ENCODE measurements at regions not wholly inside any gene's neighbourhood (a gene's known extent, or its start where the extent isn't known, plus 50 kb on each side); places are given as distances from the start of the nearest gene placed in this dataset.

DNA sequence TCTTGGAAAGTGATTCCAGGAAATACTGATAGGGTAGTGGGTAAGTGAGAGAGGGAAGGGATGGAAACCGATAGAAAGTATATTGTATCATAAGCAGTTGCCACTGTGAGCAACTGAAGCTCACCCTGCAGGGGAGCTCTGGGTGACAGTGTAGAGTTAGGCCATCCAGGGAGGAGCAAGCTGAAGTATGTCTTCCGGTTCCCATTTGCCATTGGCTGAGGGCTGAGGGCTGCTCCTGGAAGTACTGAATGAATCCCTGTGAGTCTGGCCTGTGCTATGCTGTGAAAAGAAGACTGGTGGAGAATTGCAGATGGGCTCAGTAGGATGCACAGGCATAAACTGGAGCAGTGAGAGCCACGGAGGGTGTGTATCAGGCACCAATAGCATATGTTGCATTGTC lies 348.3 kb downstream of the MFSD1 start:
- no peak for ATAC-seq
- TF ChIP-seq BACH2 (CRISPR knock-in tag; IDR thresholded peaks at IDR 0.05; ENCODE audit: borderline replicate concordance) (no peak), ZFP30 (CRISPR knock-in tag; IDR thresholded peaks at IDR 0.05) (no peak), ZFP3 (CRISPR knock-in tag; IDR thresholded peaks at IDR 0.05) (no peak), GLIS3 (CRISPR knock-in tag; IDR thresholded peaks at IDR 0.05) (no peak), ZC3H10 (CRISPR knock-in tag; IDR thresholded peaks at IDR 0.05) (no peak), ARNTL (CRISPR knock-in tag; IDR thresholded peaks at IDR 0.05; ENCODE audit: borderline replicate concordance, low read depth) (no peak), PPARA (CRISPR knock-in tag; IDR thresholded peaks at IDR 0.05; ENCODE audit: borderline replicate concordance) (no peak), CSDC2 (CRISPR knock-in tag; IDR thresholded peaks at IDR 0.05) (no peak), TOX (CRISPR knock-in tag; IDR thresholded peaks at IDR 0.05; ENCODE audit: borderline replicate concordance) (no peak), ZNF70 (CRISPR knock-in tag; IDR thresholded peaks at IDR 0.05) (no peak), OSR1 (CRISPR knock-in tag; IDR thresholded peaks at IDR 0.05) (no peak), RARB (CRISPR knock-in tag; IDR thresholded peaks at IDR 0.05) (no peak), SNAI2 (CRISPR knock-in tag; IDR thresholded peaks at IDR 0.05) (no peak), ISL1 (CRISPR knock-in tag; IDR thresholded peaks at IDR 0.05) (no peak), ESRRG (CRISPR knock-in tag; IDR thresholded peaks at IDR 0.05) (no peak)
- TF ChIP-seq, protein P1, sequence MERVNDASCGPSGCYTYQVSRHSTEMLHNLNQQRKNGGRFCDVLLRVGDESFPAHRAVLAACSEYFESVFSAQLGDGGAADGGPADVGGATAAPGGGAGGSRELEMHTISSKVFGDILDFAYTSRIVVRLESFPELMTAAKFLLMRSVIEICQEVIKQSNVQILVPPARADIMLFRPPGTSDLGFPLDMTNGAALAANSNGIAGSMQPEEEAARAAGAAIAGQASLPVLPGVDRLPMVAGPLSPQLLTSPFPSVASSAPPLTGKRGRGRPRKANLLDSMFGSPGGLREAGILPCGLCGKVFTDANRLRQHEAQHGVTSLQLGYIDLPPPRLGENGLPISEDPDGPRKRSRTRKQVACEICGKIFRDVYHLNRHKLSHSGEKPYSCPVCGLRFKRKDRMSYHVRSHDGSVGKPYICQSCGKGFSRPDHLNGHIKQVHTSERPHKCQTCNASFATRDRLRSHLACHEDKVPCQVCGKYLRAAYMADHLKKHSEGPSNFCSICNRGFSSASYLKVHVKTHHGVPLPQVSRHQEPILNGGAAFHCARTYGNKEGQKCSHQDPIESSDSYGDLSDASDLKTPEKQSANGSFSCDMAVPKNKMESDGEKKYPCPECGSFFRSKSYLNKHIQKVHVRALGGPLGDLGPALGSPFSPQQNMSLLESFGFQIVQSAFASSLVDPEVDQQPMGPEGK (CRISPR knock-in tag; IDR thresholded peaks at IDR 0.05; ENCODE audit: borderline replicate concordance): no peak
- TF ChIP-seq, protein P2, sequence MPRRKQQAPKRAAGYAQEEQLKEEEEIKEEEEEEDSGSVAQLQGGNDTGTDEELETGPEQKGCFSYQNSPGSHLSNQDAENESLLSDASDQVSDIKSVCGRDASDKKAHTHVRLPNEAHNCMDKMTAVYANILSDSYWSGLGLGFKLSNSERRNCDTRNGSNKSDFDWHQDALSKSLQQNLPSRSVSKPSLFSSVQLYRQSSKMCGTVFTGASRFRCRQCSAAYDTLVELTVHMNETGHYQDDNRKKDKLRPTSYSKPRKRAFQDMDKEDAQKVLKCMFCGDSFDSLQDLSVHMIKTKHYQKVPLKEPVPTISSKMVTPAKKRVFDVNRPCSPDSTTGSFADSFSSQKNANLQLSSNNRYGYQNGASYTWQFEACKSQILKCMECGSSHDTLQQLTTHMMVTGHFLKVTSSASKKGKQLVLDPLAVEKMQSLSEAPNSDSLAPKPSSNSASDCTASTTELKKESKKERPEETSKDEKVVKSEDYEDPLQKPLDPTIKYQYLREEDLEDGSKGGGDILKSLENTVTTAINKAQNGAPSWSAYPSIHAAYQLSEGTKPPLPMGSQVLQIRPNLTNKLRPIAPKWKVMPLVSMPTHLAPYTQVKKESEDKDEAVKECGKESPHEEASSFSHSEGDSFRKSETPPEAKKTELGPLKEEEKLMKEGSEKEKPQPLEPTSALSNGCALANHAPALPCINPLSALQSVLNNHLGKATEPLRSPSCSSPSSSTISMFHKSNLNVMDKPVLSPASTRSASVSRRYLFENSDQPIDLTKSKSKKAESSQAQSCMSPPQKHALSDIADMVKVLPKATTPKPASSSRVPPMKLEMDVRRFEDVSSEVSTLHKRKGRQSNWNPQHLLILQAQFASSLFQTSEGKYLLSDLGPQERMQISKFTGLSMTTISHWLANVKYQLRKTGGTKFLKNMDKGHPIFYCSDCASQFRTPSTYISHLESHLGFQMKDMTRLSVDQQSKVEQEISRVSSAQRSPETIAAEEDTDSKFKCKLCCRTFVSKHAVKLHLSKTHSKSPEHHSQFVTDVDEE (CRISPR knock-in tag; IDR thresholded peaks at IDR 0.05): no peak
- TF ChIP-seq, protein P3, sequence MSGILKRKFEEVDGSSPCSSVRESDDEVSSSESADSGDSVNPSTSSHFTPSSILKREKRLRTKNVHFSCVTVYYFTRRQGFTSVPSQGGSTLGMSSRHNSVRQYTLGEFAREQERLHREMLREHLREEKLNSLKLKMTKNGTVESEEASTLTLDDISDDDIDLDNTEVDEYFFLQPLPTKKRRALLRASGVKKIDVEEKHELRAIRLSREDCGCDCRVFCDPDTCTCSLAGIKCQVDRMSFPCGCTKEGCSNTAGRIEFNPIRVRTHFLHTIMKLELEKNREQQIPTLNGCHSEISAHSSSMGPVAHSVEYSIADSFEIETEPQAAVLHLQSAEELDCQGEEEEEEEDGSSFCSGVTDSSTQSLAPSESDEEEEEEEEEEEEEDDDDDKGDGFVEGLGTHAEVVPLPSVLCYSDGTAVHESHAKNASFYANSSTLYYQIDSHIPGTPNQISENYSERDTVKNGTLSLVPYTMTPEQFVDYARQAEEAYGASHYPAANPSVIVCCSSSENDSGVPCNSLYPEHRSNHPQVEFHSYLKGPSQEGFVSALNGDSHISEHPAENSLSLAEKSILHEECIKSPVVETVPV (CRISPR knock-in tag; IDR thresholded peaks at IDR 0.05): no peak
- TF ChIP-seq, protein P4, sequence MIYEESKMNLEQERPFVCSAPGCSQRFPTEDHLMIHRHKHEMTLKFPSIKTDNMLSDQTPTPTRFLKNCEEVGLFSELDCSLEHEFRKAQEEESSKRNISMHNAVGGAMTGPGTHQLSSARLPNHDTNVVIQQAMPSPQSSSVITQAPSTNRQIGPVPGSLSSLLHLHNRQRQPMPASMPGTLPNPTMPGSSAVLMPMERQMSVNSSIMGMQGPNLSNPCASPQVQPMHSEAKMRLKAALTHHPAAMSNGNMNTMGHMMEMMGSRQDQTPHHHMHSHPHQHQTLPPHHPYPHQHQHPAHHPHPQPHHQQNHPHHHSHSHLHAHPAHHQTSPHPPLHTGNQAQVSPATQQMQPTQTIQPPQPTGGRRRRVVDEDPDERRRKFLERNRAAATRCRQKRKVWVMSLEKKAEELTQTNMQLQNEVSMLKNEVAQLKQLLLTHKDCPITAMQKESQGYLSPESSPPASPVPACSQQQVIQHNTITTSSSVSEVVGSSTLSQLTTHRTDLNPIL (CRISPR knock-in tag; IDR thresholded peaks at IDR 0.05; ENCODE audit: low read depth): no peak
- TF ChIP-seq, protein P5, sequence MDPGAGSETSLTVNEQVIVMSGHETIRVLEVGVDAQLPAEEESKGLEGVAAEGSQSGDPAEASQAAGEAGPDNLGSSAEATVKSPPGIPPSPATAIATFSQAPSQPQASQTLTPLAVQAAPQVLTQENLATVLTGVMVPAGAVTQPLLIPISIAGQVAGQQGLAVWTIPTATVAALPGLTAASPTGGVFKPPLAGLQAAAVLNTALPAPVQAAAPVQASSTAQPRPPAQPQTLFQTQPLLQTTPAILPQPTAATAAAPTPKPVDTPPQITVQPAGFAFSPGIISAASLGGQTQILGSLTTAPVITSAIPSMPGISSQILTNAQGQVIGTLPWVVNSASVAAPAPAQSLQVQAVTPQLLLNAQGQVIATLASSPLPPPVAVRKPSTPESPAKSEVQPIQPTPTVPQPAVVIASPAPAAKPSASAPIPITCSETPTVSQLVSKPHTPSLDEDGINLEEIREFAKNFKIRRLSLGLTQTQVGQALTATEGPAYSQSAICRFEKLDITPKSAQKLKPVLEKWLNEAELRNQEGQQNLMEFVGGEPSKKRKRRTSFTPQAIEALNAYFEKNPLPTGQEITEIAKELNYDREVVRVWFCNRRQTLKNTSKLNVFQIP (CRISPR knock-in tag; IDR thresholded peaks at IDR 0.05; ENCODE audit: borderline replicate concordance, low read depth): no peak

DNA sequence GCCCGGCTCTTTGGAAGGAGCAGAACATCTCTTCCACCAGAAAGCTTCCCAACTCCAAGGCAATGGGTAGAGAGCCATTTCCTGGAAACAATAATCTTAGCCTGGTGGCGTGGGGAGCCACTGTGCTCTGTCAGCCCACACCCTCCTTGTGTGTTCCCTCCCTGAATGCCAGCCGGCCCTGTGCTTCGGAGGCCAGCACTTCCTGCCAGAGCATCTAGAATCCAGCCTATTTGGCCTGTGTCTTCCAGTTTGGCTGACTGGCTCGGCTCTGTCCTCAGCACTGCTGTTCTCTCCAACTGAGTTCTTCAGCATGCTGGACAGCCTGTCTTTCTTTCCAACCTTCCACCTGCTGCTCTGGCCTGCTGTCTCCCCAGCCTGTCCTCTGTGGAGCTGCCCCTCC lies 349.3 kb downstream of the MFSD1 start:
- no peak for TF ChIP-seq SNAI2 (CRISPR knock-in tag; IDR thresholded peaks at IDR 0.05)
- TF ChIP-seq ARNTL (CRISPR knock-in tag; IDR thresholded peaks at IDR 0.05; ENCODE audit: borderline replicate concordance, low read depth): no peak
- no peak for TF ChIP-seq ZNF8 (CRISPR knock-in tag; IDR thresholded peaks at IDR 0.05)
- no peak for TF ChIP-seq CSDC2 (CRISPR knock-in tag; IDR thresholded peaks at IDR 0.05)
- no peak for TF ChIP-seq TOX (CRISPR knock-in tag; IDR thresholded peaks at IDR 0.05; ENCODE audit: borderline replicate concordance)
- no peak for TF ChIP-seq BACH2 (CRISPR knock-in tag; IDR thresholded peaks at IDR 0.05; ENCODE audit: borderline replicate concordance)
- no peak for TF ChIP-seq ZNF565 (CRISPR knock-in tag; conservative IDR thresholded peaks at IDR 0.05; ENCODE audit: low read depth)
- no peak for TF ChIP-seq RARB (CRISPR knock-in tag; IDR thresholded peaks at IDR 0.05)
- TF ChIP-seq ZFP30 (CRISPR knock-in tag; IDR thresholded peaks at IDR 0.05): no peak
- TF ChIP-seq PPARA (CRISPR knock-in tag; IDR thresholded peaks at IDR 0.05; ENCODE audit: borderline replicate concordance): no peak
- no peak for TF ChIP-seq OSR1 (CRISPR knock-in tag; IDR thresholded peaks at IDR 0.05)
- TF ChIP-seq, protein P3 (CRISPR knock-in tag; IDR thresholded peaks at IDR 0.05): no peak
- TF ChIP-seq ZNF70 (CRISPR knock-in tag; IDR thresholded peaks at IDR 0.05): no peak
- no peak for TF ChIP-seq ZFP3 (CRISPR knock-in tag; IDR thresholded peaks at IDR 0.05)
- ATAC-seq: no peak

Measured in SK-N-SH treated with all-trans-retinoic acid at 6 μM for 48 hours (cell line).